Hepatocyte (in vitro differentiated cells): ENCODE measurements at regions not wholly inside any gene's neighbourhood (a gene's known extent, or its start where the extent isn't known, plus 50 kb on each side); places are given as distances from the start of the nearest gene placed in this dataset.

ENCODE experiments used
- EZH2 ChIP-seq: fragments of 200-600 bp; sonication (generic); IDR thresholded peaks from 2 replicates; pipeline ENCODE4 v1.6.1; 2016; ENCODE audit warnings: antibody characterized with exemption, mild to moderate bottlenecking, borderline replicate concordance
- EZH2phosphoT487 ChIP-seq: fragments of 200-600 bp; sonication (generic); IDR thresholded peaks from one replicate; pipeline ENCODE4 v1.6.1; 2018; ENCODE audit warnings: antibody characterized with exemption, mild to moderate bottlenecking, low read depth, moderate library complexity; ENCODE audit not compliant: unreplicated experiment, severe bottlenecking
- TF ChIP-seq, protein P1 (sequence below): fragments of 200-600 bp; sonication (generic); IDR thresholded peaks from 2 replicates; pipeline ENCODE4 v1.5.1; 2016; ENCODE audit warnings: antibody characterized with exemption, mild to moderate bottlenecking; ENCODE audit not compliant: poor library complexity

DNA sequence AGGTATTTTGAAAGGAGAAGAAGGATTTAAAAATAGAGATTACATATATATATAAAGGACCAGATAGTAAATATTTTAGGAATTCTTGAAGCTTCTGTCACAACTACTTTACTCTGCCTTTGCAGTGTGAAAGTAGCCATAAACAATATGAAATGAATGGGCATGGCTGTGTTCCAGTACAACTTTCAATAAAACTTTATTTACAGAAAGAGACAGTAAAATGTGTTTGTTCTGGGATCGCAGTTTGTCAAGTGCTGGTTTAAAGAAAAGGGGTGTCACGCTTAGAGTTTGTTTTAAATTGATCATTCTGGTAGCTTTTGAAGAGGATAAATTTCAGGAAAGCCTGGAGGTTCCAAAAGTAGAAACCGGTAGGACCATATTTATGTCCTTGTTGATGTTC lies 176.1 kb upstream of the HS3ST1 start:
- TF ChIP-seq, protein P1, sequence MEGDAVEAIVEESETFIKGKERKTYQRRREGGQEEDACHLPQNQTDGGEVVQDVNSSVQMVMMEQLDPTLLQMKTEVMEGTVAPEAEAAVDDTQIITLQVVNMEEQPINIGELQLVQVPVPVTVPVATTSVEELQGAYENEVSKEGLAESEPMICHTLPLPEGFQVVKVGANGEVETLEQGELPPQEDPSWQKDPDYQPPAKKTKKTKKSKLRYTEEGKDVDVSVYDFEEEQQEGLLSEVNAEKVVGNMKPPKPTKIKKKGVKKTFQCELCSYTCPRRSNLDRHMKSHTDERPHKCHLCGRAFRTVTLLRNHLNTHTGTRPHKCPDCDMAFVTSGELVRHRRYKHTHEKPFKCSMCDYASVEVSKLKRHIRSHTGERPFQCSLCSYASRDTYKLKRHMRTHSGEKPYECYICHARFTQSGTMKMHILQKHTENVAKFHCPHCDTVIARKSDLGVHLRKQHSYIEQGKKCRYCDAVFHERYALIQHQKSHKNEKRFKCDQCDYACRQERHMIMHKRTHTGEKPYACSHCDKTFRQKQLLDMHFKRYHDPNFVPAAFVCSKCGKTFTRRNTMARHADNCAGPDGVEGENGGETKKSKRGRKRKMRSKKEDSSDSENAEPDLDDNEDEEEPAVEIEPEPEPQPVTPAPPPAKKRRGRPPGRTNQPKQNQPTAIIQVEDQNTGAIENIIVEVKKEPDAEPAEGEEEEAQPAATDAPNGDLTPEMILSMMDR: no peak
- no peak for TF ChIP-seq EZH2
- TF ChIP-seq EZH2phosphoT487: no peak
